Endodermal cell (in vitro differentiated cells): ENCODE measurements at regions not wholly inside any gene's neighbourhood (a gene's known extent, or its start where the extent isn't known, plus 50 kb on each side); places are given as distances from the start of the nearest gene placed in this dataset.

Experiments used
- DNase-seq: peaks from one replicate; pipeline ENCODE4 v3.0.0-alpha.2; 2017
- H3K27ac ChIP-seq: 2 replicates; pipeline ENCODE4 v1.5.1; 2013; ENCODE audit warnings: mild to moderate bottlenecking, low read depth, low read length, moderate library complexity
- H3K27me3 ChIP-seq: 2 replicates; pipeline ENCODE4 v1.6.1; 2013; ENCODE audit warnings: mild to moderate bottlenecking, low read length, moderate library complexity; ENCODE audit not compliant: insufficient read depth, control insufficient read depth, poor library complexity, severe bottlenecking
- H3K36me3 ChIP-seq: 2 replicates; pipeline ENCODE4 v1.7.0; 2013; ENCODE audit warnings: mild to moderate bottlenecking, low read length, moderate library complexity; ENCODE audit not compliant: control insufficient read depth, insufficient read depth
- H3K4me1 ChIP-seq: one replicate; pipeline ENCODE4 v1.7.0; 2013; ENCODE audit warnings: low read length; ENCODE audit not compliant: control insufficient read depth, insufficient read depth
- H3K4me3 ChIP-seq: 2 replicates; pipeline ENCODE4 v1.5.1; 2013; ENCODE audit warnings: mild to moderate bottlenecking, low read length, moderate library complexity
- H3K9ac ChIP-seq: 2 replicates; pipeline ENCODE4 v1.6.1; 2013; ENCODE audit warnings: mild to moderate bottlenecking, low read length, moderate library complexity; ENCODE audit not compliant: poor library complexity, severe bottlenecking; ENCODE audit errors: extremely low read depth
- H3K9me3 ChIP-seq: 2 replicates; pipeline ENCODE4 v1.6.1; 2013; ENCODE audit warnings: mild to moderate bottlenecking, low read length, moderate library complexity; ENCODE audit not compliant: control insufficient read depth
- H3K27ac Mint-ChIP-seq: 2 replicates; pipeline ENCODE4 v1.8.0; 2020; ENCODE audit warnings: mixed read lengths
- H3K27me3 Mint-ChIP-seq: 2 replicates; pipeline ENCODE4 v1.8.0; 2021; ENCODE audit warnings: mild to moderate bottlenecking, mixed read lengths; ENCODE audit not compliant: insufficient read depth
- H3K36me3 Mint-ChIP-seq: 2 replicates; pipeline ENCODE4 v1.8.0; 2020; ENCODE audit warnings: low read depth, mixed read lengths
- H3K4me1 Mint-ChIP-seq: 2 replicates; pipeline ENCODE4 v1.8.0; 2020; ENCODE audit warnings: mixed read lengths
- H3K4me3 Mint-ChIP-seq: 2 replicates; pipeline ENCODE4 v1.8.0; 2020; ENCODE audit warnings: mild to moderate bottlenecking, moderate library complexity, mixed read lengths
- H3K9me3 Mint-ChIP-seq: 2 replicates; pipeline ENCODE4 v1.8.0; 2020; ENCODE audit warnings: mild to moderate bottlenecking, mixed read lengths
- CTCF ChIP-seq: fragments of 200-600 bp; sonication (generic); conservative IDR thresholded peaks from 2 replicates; pipeline ENCODE4 v1.5.0; 2021; ENCODE audit warnings: antibody characterized with exemption, mild to moderate bottlenecking
- WGBS, 2 experiments: methylation state at CpG; one replicate each; pipeline versions ENCODE4 v1.1.5 to v1.1.7; 2013; ENCODE audit warnings: missing lambda C conversion rate in 2 of 2, mixed read lengths in 1 of 2; ENCODE audit not compliant: insufficient coverage in 1 of 2, insufficient read length in 1 of 2; 5-methylcytosine and 5-hydroxymethylcytosine counted together

- Histone ChIP-seq H3K27me3 (peaks cover 10% of the 10 kb centered on the region), H3K4me3 (no peak overlapping the region), H3K27ac (no peak overlapping the region), H3K4me1 (peaks cover 3% of the 10 kb centered on the region), H3K36me3 (no peaks in the 10 kb centered on the region), H3K9me3 (no peaks in the 10 kb centered on the region), H3K9ac (no peak overlapping the region)
- Mint-ChIP-seq H3K27ac (no peak overlapping the region), H3K36me3 (no peaks in the 10 kb centered on the region), H3K4me1 (peaks cover 11% of the 10 kb centered on the region), H3K9me3 (no peaks in the 10 kb centered on the region), H3K27me3 (no peaks in the 10 kb centered on the region), H3K4me3 (no peak overlapping the region)
- no peak for TF ChIP-seq CTCF
- no CpG with 5 or more reads among the region's 1 CpG for WGBS, 2 experiments
- no peak for DNase-seq
These were observed 621.8 kb downstream of the BCKDHB start for GRCh38 chr6:80728101-80728750.

- Histone ChIP-seq H3K4me1 (peaks cover 3% of the 10 kb centered on the region), H3K9me3 (peaks cover 3% of the 10 kb centered on the region), H3K27ac (no peak overlapping the region), H3K9ac (no peak overlapping the region), H3K4me3 (no peak overlapping the region), H3K36me3 (no peaks in the 10 kb centered on the region), H3K27me3 (peaks cover 6% of the 10 kb centered on the region)
- no peaks in the 10 kb centered on the region for H3K36me3 Mint-ChIP-seq
- H3K27ac Mint-ChIP-seq, result no peak overlapping the region
- TF ChIP-seq CTCF, result no peak
- no peaks in the 10 kb centered on the region for H3K27me3 Mint-ChIP-seq
- 89 to 96% methylated on average over 4 to 5 of the region's 5 CpGs for WGBS, 2 experiments
- H3K4me1 Mint-ChIP-seq, result peaks cover 7% of the 10 kb centered on the region
- H3K9me3 Mint-ChIP-seq, result no peaks in the 10 kb centered on the region
- no peak overlapping the region for H3K4me3 Mint-ChIP-seq
- DNase-seq, result no peak
These were observed 618.9 kb downstream of the BCKDHB start for GRCh38 chr6:80725156-80725930.

- no peak overlapping the region for H3K4me3 Mint-ChIP-seq
- Histone ChIP-seq H3K36me3 (no peaks in the 10 kb centered on the region), H3K27me3 (no peaks in the 10 kb centered on the region), H3K4me3 (no peak overlapping the region), H3K27ac (no peak overlapping the region), H3K4me1 (peaks cover 3% of the 10 kb centered on the region), H3K9me3 (peaks cover 3% of the 10 kb centered on the region), H3K9ac (no peak overlapping the region)
- no peaks in the 10 kb centered on the region for H3K9me3 Mint-ChIP-seq
- peaks cover 7% of the 10 kb centered on the region for H3K4me1 Mint-ChIP-seq
- no peak for TF ChIP-seq CTCF
- no peaks in the 10 kb centered on the region for H3K27me3 Mint-ChIP-seq
- 92 to 94% methylated on average over 2 to 3 of the region's 3 CpGs for WGBS, 2 experiments
- no peaks in the 10 kb centered on the region for H3K36me3 Mint-ChIP-seq
- H3K27ac Mint-ChIP-seq, result no peak overlapping the region
- DNase-seq, result no peak
These were observed 614.4 kb downstream of the BCKDHB start for GRCh38 chr6:80720824-80721223.
